Uterus (tissue), 2 donors: ENCODE measurements at regions not wholly inside any gene's neighbourhood (a gene's known extent, or its start where the extent isn't known, plus 50 kb on each side); places are given as distances from the start of the nearest gene placed in this dataset.

Experiments
- POLR2A ChIP-seq, 2 donors: fragments of 450-650 bp; IDR thresholded peaks; one replicate each; pipeline ENCODE4 v1.6.1; 2016; ENCODE audit warnings: antibody characterized with exemption in 2 of 2, mild to moderate bottlenecking in 1 of 2, moderate library complexity in 1 of 2
- TF ChIP-seq, protein P1 (sequence below), 4 experiments: fragments of 200-600 bp in 2 of 4; fragments of 450-650 bp in 2 of 4; sonication (generic) in 2 of 4; IDR thresholded peaks; one replicate each; pipeline ENCODE4 v1.5.1; 2016 to 2019; ENCODE audit warnings: antibody characterized with exemption in 4 of 4, mild to moderate bottlenecking in 2 of 4, moderate library complexity in 1 of 4

DNA sequence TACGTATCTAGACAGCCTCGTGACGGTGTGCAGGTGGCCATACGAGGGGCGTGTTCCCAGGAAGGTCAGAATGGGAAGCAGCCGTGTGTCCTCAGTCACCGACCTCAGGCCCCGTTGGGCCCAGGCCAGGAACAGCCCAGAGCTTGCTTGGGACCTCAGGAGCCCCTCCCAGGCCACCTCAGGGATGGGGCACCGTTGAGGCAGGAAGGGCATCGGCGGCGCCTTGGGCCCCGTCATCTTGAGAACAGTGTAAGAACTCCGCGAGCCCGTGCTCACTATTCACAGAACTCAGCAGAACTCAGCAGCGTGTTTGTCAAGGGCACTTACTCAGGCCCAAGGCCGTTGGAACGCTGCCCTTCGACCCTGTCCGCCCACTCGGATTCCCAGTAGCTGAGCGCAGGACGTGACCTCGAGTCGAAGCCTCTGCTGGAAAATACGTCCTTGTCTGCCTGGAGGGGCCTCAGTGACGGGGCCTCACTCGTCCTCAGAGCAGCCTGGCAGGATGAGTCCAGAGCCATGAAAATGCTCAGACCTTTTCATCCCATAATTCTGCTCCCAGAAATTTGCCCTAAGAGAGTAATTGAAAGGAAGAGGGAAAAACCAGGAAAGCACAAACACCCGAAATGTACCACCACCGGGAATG is 1134.8 kb downstream of the BRD1 start:
- TF ChIP-seq, protein P1, sequence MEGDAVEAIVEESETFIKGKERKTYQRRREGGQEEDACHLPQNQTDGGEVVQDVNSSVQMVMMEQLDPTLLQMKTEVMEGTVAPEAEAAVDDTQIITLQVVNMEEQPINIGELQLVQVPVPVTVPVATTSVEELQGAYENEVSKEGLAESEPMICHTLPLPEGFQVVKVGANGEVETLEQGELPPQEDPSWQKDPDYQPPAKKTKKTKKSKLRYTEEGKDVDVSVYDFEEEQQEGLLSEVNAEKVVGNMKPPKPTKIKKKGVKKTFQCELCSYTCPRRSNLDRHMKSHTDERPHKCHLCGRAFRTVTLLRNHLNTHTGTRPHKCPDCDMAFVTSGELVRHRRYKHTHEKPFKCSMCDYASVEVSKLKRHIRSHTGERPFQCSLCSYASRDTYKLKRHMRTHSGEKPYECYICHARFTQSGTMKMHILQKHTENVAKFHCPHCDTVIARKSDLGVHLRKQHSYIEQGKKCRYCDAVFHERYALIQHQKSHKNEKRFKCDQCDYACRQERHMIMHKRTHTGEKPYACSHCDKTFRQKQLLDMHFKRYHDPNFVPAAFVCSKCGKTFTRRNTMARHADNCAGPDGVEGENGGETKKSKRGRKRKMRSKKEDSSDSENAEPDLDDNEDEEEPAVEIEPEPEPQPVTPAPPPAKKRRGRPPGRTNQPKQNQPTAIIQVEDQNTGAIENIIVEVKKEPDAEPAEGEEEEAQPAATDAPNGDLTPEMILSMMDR (IDR thresholded peaks at IDR 0.05), result no peak
- TF ChIP-seq POLR2A (IDR thresholded peaks at IDR 0.05), result no peak
